Inflammatory macrophage treated with lipopolysaccharide for 4 hours (primary cell): ENCODE measurements at regions not wholly inside any gene's neighbourhood (a gene's known extent, or its start where the extent isn't known, plus 50 kb on each side); places are given as distances from the start of the nearest gene placed in this dataset.
A peak's percentile ranks its signal among the peaks of the same experiment; 100 is the strongest.

Source experiments
- DNase-seq: peaks from one replicate; pipeline ENCODE4 v3.0.0-alpha.2; 2020

- no peak for DNase-seq
Observed at GRCh38 chr11:62026739-62027370, 59.4 kb upstream of the FTH1 start.

- DNase-seq = peak; percentile 100
Observed at GRCh38 chr11:62025487-62026105, 58.2 kb upstream of the FTH1 start.

DNA sequence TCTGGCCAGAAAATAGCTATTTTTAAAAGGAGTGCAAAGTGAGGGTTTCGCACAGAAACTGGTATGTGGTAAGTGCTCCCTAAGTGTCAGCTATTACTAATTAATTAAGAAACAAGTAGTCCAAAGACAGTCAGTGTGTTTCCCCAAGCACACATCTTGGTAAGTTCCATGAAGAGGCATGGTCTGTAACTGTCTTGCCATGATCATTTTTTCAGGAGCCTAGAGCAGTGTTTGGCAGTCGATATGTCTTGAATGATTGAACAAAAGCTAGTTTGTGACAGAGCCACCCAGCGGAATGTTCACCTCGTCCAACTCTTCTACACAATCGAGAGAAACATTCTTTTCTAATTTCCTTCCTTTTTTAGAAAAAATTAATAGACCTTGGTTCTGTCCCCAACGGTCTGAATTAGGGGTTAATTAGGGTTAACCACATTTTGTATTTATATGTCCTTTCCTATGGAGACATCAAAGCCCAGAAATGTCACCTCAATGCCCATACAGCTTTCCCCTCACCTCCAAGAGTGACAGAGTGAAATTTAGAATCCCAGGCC, 57.6 kb upstream of the FTH1 start:
- peak; percentile 76 for DNase-seq

GRCh38 chr11:62022211-62022610, 54.8 kb upstream of the FTH1 start:
- DNase-seq = peak; percentile 26

DNA sequence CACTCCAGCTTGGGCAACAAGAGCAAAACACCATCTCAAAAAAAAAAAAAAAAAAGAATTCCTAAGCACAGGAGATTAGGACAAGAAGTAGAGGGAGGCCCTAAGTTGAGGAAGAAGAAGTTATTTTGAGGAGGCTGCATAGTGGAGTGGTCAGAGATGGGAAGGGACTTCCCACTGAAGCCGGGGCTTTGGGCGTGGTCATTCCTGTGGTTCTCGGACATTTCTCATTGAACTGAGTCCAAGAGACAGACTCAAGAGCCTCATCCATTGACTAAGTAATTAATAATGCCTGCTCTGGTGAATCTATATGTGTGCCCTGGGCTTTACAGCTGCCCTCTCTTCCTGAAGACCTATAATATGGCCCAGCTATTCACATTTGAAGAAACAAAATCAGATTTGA, 53.2 kb upstream of the FTH1 start:
- peak; percentile 95 for DNase-seq

DNA sequence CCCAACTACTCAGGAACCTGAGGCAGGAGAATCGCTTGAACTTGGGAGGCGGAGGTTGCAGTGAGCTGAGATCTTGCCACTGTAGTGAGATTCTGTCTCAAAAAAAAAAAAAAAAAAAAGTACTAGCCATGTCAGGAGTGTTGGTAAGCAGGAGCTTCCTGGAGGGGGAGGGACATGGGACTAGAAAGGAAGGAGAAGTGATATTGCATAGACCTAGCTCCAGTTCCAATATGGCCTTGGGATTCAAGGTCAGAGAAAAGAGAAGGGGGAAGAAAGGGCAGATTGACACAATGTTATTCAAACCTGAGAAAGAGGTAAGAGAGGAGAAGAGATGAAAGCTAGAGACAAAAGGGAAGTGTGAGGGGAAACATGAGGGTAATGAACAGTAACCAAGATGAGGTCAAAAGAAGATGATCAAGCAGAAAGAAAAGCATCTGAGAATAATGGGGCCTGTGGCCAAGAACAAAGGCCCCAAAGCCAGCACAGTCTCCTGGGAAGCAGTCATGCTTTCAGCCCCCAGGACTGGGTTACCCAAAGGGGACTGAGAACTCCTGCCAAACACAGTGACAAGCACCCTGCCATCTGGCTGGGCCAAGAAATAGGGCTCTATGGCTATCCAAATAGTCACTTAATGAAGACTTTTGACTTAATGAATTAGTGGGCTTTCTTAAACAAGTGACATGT, 51.7 kb upstream of the FTH1 start:
- peak; percentile 76 for DNase-seq

DNA sequence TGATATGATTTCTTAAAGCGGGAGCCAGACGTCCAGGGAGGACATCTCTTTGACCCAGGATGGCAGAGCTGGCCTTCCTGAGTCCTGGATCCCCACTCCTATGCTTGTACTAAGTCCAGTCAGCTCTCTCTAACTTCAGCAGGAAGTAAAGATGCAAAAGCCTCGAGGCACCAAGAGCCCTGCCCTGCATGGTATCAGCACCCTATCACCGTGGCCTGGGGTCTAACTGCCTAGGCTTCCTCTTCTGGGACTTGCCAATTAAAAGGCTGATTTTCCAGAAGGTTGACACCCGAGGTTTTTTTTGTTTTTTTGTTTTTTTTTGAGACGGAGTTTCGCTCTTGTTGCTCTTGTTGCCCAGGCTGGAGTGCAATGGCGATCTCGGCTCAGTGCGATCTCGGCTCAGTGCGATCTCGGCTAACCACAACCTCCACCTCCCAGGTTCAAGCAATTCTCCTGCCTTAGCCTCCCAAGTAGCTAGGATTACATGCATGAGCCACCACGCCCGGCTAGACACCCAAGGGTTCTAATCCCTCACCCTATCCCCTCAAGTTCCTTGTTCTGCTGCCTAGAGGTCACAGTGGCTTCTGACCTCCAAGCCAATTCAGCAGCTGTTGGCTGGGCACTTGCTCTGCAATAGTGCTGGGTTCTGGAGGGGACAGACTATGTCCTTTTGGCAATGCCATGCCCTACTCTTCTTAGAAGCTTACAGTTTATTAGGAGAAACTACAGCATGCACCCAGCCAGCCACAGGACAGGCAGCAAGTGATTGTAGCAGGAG, 50.6 kb upstream of the FTH1 start:
- DNase-seq = no peak
